ENCODE measurements at regions not wholly inside any gene's neighbourhood (a gene's known extent, or its start where the extent isn't known, plus 50 kb on each side); places are given as distances from the start of the nearest gene placed in this dataset.

DNA sequence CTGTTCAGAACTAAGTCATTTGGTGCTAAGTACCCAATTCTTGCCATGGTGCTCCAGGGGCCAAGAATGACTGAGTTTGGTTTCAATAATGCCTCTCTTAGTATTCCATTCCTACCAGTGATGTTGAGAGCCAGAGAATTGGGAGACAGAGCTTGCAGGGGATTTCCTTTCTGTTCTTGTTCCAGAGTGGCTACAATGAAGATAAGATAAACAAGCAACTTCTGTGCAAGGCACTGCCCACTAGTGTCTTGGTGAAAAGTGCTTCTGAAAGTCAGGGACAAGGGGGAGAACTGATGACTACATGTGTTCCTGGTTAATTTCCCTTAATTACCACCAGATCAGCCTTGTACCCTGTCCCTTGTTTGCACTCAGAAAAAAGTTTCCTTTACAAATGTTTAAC is 421.6 kb downstream of the BCKDHB start:
- DNase-seq (ENCODE audit: low read depth): no peak
- 0 out of 2 replicates have a peak overlapping the region, but pooled peaks have one; percentile 17 for H3K4me3 ChIP-seq (ENCODE audit: low read depth, low read length)
- TF ChIP-seq, protein P1, sequence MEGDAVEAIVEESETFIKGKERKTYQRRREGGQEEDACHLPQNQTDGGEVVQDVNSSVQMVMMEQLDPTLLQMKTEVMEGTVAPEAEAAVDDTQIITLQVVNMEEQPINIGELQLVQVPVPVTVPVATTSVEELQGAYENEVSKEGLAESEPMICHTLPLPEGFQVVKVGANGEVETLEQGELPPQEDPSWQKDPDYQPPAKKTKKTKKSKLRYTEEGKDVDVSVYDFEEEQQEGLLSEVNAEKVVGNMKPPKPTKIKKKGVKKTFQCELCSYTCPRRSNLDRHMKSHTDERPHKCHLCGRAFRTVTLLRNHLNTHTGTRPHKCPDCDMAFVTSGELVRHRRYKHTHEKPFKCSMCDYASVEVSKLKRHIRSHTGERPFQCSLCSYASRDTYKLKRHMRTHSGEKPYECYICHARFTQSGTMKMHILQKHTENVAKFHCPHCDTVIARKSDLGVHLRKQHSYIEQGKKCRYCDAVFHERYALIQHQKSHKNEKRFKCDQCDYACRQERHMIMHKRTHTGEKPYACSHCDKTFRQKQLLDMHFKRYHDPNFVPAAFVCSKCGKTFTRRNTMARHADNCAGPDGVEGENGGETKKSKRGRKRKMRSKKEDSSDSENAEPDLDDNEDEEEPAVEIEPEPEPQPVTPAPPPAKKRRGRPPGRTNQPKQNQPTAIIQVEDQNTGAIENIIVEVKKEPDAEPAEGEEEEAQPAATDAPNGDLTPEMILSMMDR (IDR thresholded peaks at IDR 0.05; ENCODE audit: control insufficient read depth, extremely low read depth, insufficient read depth): peak; percentile 25

DNA sequence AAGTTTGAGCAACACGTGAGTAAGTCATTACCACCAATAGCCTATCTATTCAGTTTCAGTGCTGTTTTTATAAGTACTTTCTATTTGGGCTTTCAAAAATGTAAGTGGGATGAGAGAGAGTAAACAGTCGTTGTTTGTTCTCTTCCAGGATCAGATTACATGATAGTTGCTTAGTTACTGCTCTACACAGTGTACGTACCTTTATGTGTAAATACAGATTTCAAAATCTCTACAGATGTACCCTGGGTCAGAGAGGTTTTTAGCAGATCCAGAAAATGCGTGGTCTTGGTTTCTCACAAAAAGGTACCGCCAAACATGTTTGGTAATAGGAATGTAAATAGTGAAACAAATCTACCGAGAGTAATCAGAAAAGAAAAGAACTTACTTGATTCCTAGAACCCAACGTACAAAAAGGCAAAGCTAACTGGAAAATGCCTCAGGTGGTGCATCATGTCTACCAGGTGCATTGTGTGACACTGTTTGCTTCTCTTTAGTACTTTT is 421.1 kb downstream of the BCKDHB start:
- peak; percentile 91 for DNase-seq (ENCODE audit: low read depth)
- TF ChIP-seq, protein P1 (IDR thresholded peaks at IDR 0.05; ENCODE audit: control insufficient read depth, extremely low read depth, insufficient read depth): no peak
- H3K4me3 ChIP-seq (ENCODE audit: low read depth, low read length): peak overlapping the region; percentile 22; the same call in 1 of the 2 replicates

DNA sequence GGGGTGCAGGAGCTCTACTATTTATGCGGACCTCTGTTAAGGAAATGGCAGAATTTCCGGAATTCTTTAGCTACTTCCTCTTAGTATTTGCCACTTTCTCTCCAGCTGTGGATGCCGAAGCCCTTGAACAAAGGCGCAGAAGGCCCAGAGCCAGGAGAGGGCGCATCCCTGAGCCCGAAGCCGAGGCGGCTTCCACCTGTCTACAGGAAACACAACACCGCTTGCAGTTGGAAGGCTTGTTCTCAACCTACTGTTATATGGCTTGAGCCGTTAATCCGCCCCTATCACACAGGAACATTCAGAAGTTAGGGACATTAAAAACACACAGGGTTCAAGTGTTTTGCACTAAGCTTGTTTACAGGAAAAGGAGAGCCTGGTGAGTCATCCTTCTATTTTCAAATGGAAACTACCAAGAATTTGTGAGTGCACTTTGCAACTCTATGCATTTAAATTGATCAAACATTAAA is 417.1 kb downstream of the BCKDHB start:
- no peak overlapping the region for H3K4me3 ChIP-seq (ENCODE audit: low read depth, low read length)
- TF ChIP-seq, protein P1 (IDR thresholded peaks at IDR 0.05; ENCODE audit: control insufficient read depth, extremely low read depth, insufficient read depth): no peak
- DNase-seq (ENCODE audit: low read depth): no peak

DNA sequence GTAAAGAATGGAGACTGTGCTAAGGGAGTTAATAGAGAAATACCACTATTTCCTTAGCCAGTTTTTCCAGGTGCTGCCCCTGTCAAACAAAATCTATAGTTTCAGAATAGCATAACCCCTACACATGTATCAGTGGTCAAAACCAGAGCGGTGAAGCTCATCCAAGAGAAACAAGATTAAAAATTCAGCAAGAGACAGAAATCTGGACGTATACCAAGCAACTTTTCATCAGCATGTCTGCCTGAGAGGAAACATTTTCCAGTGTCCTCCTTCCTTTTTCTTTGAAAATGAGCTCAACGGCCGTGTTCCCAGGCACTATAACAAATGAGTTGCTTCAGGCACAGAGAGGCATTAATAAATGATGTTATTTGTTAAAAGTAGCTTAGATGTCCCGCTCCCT is 416.5 kb downstream of the BCKDHB start:
- TF ChIP-seq, protein P1 (IDR thresholded peaks at IDR 0.05; ENCODE audit: control insufficient read depth, extremely low read depth, insufficient read depth): no peak
- H3K4me3 ChIP-seq (ENCODE audit: low read depth, low read length): no peak overlapping the region
- no peak for DNase-seq (ENCODE audit: low read depth)

DNA sequence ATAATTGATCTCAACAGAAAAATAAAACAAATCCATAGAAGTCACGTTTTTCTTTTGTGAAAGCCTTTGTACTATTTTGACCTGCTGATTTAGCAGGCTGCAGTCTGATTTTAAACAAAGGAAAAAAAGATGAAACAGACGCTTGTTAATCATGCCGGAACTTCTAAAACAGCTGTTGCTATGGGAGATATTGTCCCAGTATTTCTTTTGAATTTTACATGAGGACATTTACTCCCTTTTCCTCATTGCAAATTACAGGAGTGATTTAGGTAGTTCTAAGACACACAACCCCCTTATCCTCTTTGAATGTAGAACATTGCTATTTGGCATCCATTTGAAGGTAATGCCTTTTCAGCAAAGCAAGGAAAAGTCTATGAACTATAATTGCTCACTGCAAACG is 416.1 kb downstream of the BCKDHB start:
- TF ChIP-seq, protein P1 (IDR thresholded peaks at IDR 0.05; ENCODE audit: control insufficient read depth, extremely low read depth, insufficient read depth): no peak
- no peak for DNase-seq (ENCODE audit: low read depth)
- H3K4me3 ChIP-seq (ENCODE audit: low read depth, low read length): no peak overlapping the region

DNA sequence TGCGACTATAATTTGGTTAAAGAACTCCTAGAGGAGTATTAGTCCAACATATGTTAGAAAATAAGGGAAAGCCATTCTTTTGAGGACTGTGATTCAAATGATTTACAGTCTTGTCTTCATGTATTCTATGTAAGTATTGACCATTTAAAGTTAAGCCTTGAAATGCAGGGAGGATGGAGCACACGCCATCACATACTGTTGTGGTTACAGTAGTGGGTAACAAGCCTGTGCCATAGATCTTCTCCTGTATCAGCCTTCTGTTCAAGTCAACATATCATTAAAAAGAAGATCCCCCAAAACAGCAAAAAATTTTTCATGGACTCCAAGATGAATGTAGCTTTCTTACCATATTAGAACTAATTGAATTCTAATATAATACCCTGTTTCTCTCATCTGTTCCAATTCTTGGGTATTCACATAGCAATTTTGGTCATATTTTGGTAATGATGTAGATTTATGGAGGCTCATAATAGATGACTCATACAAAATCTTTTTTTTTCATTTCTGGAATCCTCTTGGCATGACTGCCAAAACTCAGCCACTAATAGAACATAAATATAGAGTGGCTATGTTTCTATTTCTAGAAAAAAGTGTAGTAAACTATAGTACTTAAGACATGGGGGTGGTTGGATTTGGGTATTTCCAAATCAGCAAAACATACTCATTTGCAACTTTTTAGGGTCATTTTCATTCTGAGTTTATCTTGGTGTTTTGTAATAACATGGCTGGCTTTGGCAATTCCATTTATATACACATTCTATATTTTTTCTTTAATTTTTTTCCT is 413.5 kb downstream of the BCKDHB start:
- TF ChIP-seq, protein P1 (IDR thresholded peaks at IDR 0.05; ENCODE audit: control insufficient read depth, extremely low read depth, insufficient read depth): no peak
- no peak for DNase-seq (ENCODE audit: low read depth)
- H3K4me3 ChIP-seq (ENCODE audit: low read depth, low read length): no peak overlapping the region

All from LNCaP clone FGC (cell line).